Ishikawa (cell line): ENCODE measurements at regions not wholly inside any gene's neighbourhood (a gene's known extent, or its start where the extent isn't known, plus 50 kb on each side); places are given as distances from the start of the nearest gene placed in this dataset.

Experiments
- CEBPB ChIP-seq: IDR thresholded peaks from 2 replicates; pipeline ENCODE4 v1.6.1; 2012
- CREB1 ChIP-seq: IDR thresholded peaks from 2 replicates; pipeline ENCODE4 v1.6.1; 2012; ENCODE audit warnings: low read depth
- EGR1 ChIP-seq: IDR thresholded peaks from 2 replicates; pipeline ENCODE4 v1.6.1; 2012
- EP300 ChIP-seq: IDR thresholded peaks from 2 replicates; pipeline ENCODE4 v1.6.1; 2012; ENCODE audit warnings: borderline replicate concordance
- FOXM1 ChIP-seq: IDR thresholded peaks from 2 replicates; pipeline ENCODE4 v1.6.1; 2012; ENCODE audit warnings: low read depth, borderline replicate concordance
- MAX ChIP-seq: IDR thresholded peaks from 2 replicates; pipeline ENCODE4 v1.6.1; 2012
- NFIC ChIP-seq: IDR thresholded peaks from 2 replicates; pipeline ENCODE4 v1.6.1; 2012
- RAD21 ChIP-seq: IDR thresholded peaks from 2 replicates; pipeline ENCODE4 v1.6.1; 2012; ENCODE audit warnings: low read depth
- REST ChIP-seq: IDR thresholded peaks from 2 replicates; pipeline ENCODE4 v1.6.1; 2012; ENCODE audit warnings: low read depth, mild to moderate bottlenecking
- TAF1 ChIP-seq: IDR thresholded peaks from 2 replicates; pipeline ENCODE4 v1.6.1; 2012; ENCODE audit warnings: low read depth, mild to moderate bottlenecking
- TCF12 ChIP-seq: IDR thresholded peaks from 2 replicates; pipeline ENCODE4 v1.6.1; 2012; ENCODE audit warnings: low read depth
- TEAD4 ChIP-seq: IDR thresholded peaks from 2 replicates; pipeline ENCODE4 v1.6.1; 2012
- USF1 ChIP-seq: IDR thresholded peaks from 2 replicates; pipeline ENCODE4 v1.6.1; 2012
- YY1 ChIP-seq: IDR thresholded peaks from 2 replicates; pipeline ENCODE4 v1.6.1; 2012; ENCODE audit warnings: low read depth
- ZBTB7A ChIP-seq: IDR thresholded peaks from 2 replicates; pipeline ENCODE4 v1.6.1; 2012; ENCODE audit warnings: low read depth

DNA sequence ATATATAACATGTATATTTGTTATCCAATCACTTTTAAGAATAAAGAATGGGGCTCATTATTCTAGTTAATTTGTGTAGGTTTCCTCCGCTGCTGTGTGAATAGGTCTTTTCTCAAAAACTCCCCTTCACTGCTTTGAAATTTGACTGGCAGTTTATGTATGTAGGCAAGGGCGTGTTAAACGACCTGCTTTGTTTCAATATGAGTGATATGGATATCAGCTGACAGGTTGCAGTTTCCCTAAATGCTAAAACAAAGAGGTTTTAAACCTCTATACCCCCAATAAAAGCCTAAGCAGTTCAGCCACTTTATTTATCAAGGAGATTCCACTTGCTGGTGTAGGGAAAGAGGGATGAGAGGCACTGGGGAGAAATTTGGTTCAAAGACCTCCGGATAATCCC lies 159.6 kb downstream of the TMEM167A start:
- no peak for TF ChIP-seq TAF1
- TF ChIP-seq YY1 = no peak
- TF ChIP-seq ZBTB7A = no peak
- no peak for TF ChIP-seq TEAD4
- no peak for TF ChIP-seq MAX
- no peak for TF ChIP-seq CREB1
- TF ChIP-seq FOXM1 = no peak
- TF ChIP-seq REST = no peak
- TF ChIP-seq EGR1 = no peak
- TF ChIP-seq NFIC = no peak
- TF ChIP-seq USF1 = no peak
- TF ChIP-seq TCF12 = no peak
- TF ChIP-seq CEBPB = no peak
- no peak for TF ChIP-seq EP300
- TF ChIP-seq RAD21 = no peak

DNA sequence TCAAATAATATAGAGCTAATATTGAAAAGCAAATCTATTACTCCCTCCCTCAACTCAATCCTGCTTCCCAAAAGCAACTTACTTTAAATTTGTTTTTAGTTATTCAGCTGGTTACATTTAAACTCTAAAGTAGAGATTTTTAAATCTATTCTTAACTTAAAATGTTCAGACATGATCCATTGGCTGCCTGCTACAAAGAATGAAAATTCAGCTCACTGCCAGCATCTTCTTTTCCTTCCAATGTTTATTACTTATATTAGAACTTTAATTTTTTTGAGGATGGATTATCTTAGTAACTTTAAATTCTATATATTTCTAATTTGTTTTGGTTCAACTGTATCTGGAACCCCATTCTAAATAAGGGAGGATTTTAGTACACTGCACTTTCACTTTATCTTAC lies 163.2 kb downstream of the TMEM167A start:
- no peak for TF ChIP-seq NFIC
- TF ChIP-seq FOXM1 = no peak
- no peak for TF ChIP-seq CEBPB
- no peak for TF ChIP-seq RAD21
- TF ChIP-seq EP300 = no peak
- no peak for TF ChIP-seq CREB1
- TF ChIP-seq USF1 = no peak
- no peak for TF ChIP-seq TEAD4
- TF ChIP-seq TAF1 = no peak
- TF ChIP-seq TCF12 = no peak
- no peak for TF ChIP-seq YY1
- TF ChIP-seq REST = no peak

GRCh38 chr5:82912462-82912861 lies 164.7 kb downstream of the TMEM167A start:
- TF ChIP-seq EP300 = no peak
- no peak for TF ChIP-seq NFIC
- TF ChIP-seq REST = no peak
- TF ChIP-seq FOXM1 = no peak
- no peak for TF ChIP-seq ZBTB7A
- no peak for TF ChIP-seq TCF12
- TF ChIP-seq MAX = no peak
- TF ChIP-seq TAF1 = no peak
- TF ChIP-seq EGR1 = no peak
- no peak for TF ChIP-seq USF1
- no peak for TF ChIP-seq CREB1
- no peak for TF ChIP-seq TEAD4
- no peak for TF ChIP-seq RAD21
- no peak for TF ChIP-seq YY1

DNA sequence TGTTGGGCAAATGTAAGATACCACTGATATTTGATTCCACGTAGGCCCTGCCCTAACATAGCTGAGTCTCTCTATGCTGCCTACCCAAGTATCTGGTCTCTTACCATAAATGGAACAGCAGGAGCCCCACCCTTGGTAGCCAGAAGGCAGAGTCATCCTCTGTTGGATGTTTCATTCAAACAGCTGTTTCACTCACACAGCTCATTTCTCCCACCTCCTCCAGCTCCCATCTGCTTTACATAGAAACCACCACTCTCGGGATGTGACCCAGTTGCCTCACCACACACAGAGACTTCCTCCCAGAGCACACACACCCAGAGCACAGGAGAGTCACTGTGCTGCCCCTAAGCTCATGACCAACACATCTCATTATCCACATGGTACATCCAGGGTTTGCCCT lies 165.3 kb downstream of the TMEM167A start:
- TF ChIP-seq TEAD4 (no peak), EP300 (no peak), CEBPB (no peak), REST (no peak)
